ENCODE measurements at regions not wholly inside any gene's neighbourhood (a gene's known extent, or its start where the extent isn't known, plus 50 kb on each side); places are given as distances from the start of the nearest gene placed in this dataset.

DNA sequence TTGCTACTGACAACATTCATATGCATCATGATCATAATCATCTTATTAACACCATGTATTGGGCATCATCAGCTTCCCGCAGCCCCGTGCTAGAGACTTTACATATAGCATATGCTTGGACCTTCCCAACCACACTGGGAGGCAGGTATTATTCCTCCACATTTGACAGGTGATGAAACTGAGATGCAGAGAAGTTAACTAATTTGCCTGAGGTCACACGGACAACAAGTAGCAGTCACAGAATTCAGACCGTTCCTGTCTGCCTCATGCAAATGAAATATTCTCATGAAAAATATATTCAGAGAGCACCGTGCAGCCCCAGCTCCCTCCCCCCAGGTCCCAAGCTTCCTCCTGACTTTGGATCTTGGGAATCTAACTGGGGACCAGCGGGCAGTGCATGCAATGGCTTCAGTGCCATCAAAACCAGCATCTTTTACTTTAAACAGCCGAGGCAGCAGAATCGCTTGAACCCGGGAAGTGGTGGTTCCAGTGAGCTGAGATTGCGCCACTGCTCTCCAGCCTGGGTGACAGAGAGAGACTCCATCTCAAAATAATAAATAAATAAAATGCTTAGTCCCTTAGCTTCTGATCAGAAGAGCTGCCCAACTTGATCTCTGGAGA is 112.2 kb upstream of the GPR26 start:
- TF ChIP-seq, protein P1, sequence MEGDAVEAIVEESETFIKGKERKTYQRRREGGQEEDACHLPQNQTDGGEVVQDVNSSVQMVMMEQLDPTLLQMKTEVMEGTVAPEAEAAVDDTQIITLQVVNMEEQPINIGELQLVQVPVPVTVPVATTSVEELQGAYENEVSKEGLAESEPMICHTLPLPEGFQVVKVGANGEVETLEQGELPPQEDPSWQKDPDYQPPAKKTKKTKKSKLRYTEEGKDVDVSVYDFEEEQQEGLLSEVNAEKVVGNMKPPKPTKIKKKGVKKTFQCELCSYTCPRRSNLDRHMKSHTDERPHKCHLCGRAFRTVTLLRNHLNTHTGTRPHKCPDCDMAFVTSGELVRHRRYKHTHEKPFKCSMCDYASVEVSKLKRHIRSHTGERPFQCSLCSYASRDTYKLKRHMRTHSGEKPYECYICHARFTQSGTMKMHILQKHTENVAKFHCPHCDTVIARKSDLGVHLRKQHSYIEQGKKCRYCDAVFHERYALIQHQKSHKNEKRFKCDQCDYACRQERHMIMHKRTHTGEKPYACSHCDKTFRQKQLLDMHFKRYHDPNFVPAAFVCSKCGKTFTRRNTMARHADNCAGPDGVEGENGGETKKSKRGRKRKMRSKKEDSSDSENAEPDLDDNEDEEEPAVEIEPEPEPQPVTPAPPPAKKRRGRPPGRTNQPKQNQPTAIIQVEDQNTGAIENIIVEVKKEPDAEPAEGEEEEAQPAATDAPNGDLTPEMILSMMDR (IDR thresholded peaks at IDR 0.05; ENCODE audit: insufficient read depth, low read length), result no peak
- TF ChIP-seq POLR2AphosphoS5 (IDR thresholded peaks at IDR 0.05; ENCODE audit: low read depth), result no peak
- TF ChIP-seq GABPA (IDR thresholded peaks at IDR 0.05; ENCODE audit: low read depth), result no peak
